GM18502 (cell line): ENCODE measurements at regions not wholly inside any gene's neighbourhood (a gene's known extent, or its start where the extent isn't known, plus 50 kb on each side); places are given as distances from the start of the nearest gene placed in this dataset.
"Not testable (repeated sequence)": the region's sequence is repeated elsewhere in the genome, so short reads cannot be mapped to it uniquely, and the experiment has no call there.

Source experiments
- ATAC-seq: cut with Tn5 transposase; IDR thresholded peaks from one replicate; pipeline ENCODE4 v1.9.1; 2021; ENCODE audit warnings: mild to moderate bottlenecking; ENCODE audit not compliant: unreplicated experiment, poor library complexity

- ATAC-seq = no peak
These were observed 878.0 kb downstream of the PDCD6IP start for GRCh38 chr3:34676436-34676835.

DNA sequence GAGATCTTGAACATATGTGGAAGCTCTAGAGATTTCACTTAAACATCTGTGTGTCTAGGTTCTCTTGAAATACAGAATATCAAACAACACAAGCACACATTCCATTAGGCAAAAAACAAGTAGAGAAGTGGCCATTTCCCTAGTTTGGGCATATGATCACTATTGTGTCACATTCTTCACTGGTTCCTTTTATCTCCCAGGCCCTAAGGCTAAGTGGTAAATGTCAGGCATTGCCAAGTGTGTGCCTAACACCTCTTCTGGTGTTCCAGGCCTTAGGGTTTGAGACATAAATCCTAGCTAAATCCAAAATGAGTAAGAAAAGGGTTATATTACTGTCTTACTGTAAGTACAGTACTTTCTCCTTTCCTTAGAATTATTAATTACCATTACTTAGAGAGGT is 880.1 kb downstream of the PDCD6IP start:
- no peak for ATAC-seq

GRCh38 chr3:34679055-34679454 is 880.6 kb downstream of the PDCD6IP start:
- not testable (repeated sequence) for ATAC-seq

- ATAC-seq = no peak
These were observed 885.4 kb downstream of the PDCD6IP start for GRCh38 chr3:34683851-34684250.

DNA sequence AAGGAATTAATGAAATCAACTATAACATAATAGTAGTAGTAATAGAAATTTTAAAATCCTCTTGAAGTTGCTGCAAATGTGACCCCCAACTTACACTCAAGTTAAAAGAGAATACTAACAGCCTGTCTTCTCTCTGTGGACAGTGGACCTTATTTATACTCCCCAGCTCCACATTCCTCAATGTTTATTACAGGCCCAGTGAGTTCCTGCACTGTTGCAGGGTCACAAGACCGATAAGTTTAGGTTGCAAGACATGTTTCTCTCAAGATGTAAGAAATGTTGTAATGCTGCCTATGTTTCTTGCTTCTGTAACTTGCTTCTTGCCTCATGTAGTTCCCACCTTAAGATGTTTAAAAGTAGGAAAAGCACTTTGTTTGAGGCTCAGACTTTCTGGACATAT is 888.1 kb downstream of the PDCD6IP start:
- no peak for ATAC-seq

- no peak for ATAC-seq
These were observed 889.2 kb downstream of the PDCD6IP start for GRCh38 chr3:34687671-34688070.

GRCh38 chr3:34696831-34697230 is 898.4 kb downstream of the PDCD6IP start:
- ATAC-seq = no peak

DNA sequence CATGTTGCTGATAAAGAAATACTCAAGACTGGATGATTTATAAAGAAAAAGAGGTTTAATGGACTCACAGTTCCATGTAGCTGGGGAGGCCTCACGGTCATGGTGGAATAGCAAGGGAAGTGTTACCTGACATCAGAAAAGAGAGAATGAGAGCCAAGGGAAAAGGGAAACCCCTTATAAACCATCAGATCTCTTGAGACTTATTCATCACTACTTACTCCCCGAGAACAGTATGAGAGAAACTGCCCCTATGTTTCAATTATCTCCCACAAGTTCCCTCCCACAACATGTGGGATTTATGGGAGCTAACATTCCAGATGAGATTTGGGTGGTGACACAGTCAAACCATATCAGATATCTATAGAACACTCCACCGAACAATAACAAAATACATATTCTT is 904.6 kb downstream of the PDCD6IP start:
- ATAC-seq = no peak

DNA sequence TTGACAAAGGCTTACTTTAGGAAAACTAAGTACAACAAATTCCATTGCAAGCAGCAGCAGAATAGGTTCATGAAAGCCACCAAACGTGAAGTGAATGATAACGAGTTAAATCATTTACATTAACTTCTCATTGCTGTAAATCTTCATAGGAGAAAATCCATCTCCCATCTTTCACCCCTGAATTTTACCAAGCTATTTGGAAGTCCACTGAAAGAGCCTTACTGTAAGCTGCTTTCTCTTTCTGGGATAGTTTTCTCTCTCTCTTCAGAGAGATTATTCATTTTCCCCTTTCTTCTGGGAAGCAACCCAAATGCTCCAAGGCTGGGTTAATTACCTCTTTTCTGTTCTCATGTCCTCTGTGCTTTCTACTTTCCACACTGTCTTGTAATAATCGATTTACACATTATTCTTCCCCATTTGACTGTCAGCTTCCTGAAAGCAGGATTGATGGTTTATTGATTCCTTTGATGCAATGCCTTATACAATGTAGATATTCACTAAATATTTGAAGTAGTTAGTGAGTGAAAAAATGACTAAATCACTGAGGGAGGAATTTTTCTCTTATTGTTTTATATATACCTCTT is 914.3 kb upstream of the ARPP21 start:
- ATAC-seq = no peak

GRCh38 chr3:34725774-34726173 is 913.6 kb upstream of the ARPP21 start:
- ATAC-seq = no peak

- ATAC-seq = peak; percentile 73
These were observed 911.6 kb upstream of the ARPP21 start for GRCh38 chr3:34727700-34728099.

- no peak for ATAC-seq
These were observed 897.2 kb upstream of the ARPP21 start for GRCh38 chr3:34742151-34742550.

GRCh38 chr3:34758630-34759261 is 880.6 kb upstream of the ARPP21 start:
- ATAC-seq = no peak

GRCh38 chr3:34777386-34777785 is 861.9 kb upstream of the ARPP21 start:
- ATAC-seq = no peak

DNA sequence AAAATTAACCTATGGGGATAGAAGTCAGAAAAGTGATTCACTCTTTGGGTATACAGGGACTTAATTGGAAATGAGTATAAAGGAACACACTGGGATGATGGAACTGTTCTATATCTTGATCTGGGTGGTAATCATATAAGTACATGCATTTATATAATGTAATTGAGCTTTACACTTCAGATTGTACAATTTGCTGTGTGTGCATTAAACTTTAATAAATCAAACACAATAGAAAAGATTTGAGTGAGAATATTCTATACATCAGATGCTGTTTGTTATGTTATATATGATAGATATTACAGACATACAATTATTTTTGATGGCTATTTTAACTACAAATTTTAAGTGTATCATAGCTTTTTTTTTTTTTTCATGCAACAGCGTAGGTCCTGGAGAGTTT is 860.2 kb upstream of the ARPP21 start:
- ATAC-seq = no peak

- no peak for ATAC-seq
These were observed 859.0 kb upstream of the ARPP21 start for GRCh38 chr3:34780294-34780693.

DNA sequence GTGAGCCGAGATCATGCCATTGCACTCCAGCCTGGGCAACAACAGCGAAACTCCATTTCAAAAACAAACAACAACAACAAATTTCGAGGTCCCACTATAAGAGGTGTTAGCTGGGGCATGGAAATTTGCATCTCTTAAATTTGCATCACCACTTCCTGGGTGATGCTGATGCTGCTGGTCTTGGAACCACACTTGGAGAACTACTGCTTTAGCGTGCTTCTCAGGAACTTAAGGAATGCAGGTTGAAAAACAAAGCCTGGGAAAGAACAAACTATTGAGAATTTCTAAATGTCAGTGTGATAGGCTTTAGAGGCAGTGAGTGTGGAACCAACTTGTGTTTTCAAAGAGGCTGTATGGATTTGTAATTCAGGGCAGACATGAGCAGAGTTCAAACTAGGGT is 858.4 kb upstream of the ARPP21 start:
- no peak for ATAC-seq

DNA sequence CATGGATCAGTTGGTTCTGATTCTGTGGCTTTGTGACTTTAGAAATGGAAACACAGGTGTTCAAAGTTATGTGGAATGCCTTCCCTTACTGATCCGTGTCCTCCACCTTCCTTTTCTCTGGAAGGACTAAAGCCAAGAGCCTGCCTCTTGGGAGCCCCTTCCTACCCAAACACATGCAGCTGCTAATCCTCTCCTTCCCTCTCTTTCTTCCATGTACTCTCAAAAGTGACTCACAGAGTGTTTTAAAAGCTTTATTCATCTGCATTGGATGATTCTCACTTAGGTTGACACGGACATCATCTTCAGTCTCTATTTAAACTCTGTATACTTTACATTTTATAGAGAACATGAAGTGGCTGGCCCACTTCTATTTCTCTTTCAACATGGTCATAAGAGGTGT is 856.5 kb upstream of the ARPP21 start:
- ATAC-seq = no peak

- no peak for ATAC-seq
These were observed 855.4 kb upstream of the ARPP21 start for GRCh38 chr3:34783876-34784275.

GRCh38 chr3:34793057-34793456 is 846.3 kb upstream of the ARPP21 start:
- ATAC-seq = no peak

DNA sequence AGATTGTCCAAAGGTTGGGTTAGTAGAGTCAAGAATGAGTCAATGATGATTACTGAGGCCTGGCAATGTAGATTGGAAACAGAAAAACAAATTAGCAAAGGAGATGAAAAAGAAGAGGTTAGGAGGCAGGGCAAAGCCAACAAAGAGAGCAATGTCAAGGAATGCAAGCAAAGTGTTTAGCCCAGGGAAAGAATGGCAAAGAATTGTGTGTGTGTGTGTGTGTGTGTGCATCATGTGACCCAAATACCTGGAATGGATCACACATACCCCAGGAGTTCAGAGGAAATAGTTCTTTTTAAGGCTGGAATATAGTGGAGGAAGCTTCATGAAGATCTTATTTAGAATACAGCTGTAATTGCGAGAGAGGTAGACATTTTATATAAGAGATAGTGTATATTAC is 831.7 kb upstream of the ARPP21 start:
- ATAC-seq = no peak

DNA sequence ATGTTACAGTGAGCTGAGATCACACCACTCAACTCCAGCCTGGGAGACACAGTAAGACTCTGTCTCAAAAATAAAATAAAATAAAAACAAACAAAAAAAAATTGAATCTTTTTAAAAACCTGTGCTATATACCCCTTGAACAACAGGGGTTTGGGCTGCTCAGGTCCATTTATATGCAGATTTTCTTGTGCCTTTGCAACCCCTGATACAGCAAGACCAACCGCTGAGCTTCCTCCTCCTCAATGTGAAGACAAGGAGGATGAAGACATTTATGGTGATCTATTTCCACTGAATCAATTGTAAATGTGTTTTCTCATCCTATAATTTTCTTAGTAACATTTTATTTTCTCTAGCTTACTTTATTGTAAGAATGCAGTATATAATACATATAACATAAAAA is 831.0 kb upstream of the ARPP21 start:
- ATAC-seq = no peak
